A549 (cell line): ENCODE measurements at regions not wholly inside any gene's neighbourhood (a gene's known extent, or its start where the extent isn't known, plus 50 kb on each side); places are given as distances from the start of the nearest gene placed in this dataset.

Source experiments
- JUNB ChIP-seq: fragments of >200 bp; sonication (Bioruptor Twin); formaldehyde crosslinking; IDR thresholded peaks from 2 replicates; pipeline ENCODE4 v1.6.1; 2016
- POLR2A ChIP-seq: IDR thresholded peaks from 2 replicates; pipeline ENCODE4 v1.6.1; 2012; ENCODE audit warnings: mild to moderate bottlenecking, low read length
- TF ChIP-seq, protein P1 (sequence below): fragments of >200 bp; sonication (Bioruptor Twin); formaldehyde crosslinking; IDR thresholded peaks from 3 replicates; pipeline ENCODE4 v1.5.1; 2016
- TF ChIP-seq, protein P2 (sequence below): IDR thresholded peaks from 2 replicates; pipeline ENCODE4 v1.6.1; 2012

DNA sequence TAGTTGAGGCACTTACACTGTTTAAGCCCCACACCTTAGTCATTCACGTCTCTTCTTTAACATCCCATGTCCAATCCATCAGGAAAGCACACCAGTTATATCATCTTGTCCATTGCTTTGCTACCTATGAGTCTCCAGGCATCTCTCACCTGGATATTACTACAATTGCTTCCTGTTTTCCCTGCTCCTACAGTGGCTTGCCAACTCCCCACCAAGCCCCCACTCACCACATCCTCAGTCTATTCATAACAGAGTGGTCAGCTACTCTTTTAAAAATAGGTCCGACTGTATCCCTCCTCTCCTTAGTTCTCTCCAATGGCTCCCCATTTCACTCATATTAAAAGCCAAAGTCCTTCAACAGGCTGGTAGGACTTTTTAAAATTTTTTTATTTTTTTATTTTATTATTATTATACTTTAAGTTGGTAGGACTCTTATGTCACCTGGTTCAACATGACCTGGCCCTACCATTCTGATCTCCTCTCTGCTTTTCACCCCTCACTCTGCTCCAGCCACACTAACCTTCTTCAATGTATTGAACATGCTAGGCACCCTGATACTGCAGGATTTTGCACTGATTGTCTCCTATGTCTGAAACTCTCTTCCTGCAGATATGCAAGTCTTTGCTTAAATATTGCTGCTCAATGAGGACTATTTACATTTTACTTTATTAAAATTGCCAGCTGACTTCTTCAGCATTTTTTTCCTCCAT is 253.2 kb downstream of the CYRIA start:
- TF ChIP-seq, protein P1, sequence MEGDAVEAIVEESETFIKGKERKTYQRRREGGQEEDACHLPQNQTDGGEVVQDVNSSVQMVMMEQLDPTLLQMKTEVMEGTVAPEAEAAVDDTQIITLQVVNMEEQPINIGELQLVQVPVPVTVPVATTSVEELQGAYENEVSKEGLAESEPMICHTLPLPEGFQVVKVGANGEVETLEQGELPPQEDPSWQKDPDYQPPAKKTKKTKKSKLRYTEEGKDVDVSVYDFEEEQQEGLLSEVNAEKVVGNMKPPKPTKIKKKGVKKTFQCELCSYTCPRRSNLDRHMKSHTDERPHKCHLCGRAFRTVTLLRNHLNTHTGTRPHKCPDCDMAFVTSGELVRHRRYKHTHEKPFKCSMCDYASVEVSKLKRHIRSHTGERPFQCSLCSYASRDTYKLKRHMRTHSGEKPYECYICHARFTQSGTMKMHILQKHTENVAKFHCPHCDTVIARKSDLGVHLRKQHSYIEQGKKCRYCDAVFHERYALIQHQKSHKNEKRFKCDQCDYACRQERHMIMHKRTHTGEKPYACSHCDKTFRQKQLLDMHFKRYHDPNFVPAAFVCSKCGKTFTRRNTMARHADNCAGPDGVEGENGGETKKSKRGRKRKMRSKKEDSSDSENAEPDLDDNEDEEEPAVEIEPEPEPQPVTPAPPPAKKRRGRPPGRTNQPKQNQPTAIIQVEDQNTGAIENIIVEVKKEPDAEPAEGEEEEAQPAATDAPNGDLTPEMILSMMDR: no peak
- TF ChIP-seq POLR2A (no peak), JUNB (no peak)
- TF ChIP-seq, protein P2, sequence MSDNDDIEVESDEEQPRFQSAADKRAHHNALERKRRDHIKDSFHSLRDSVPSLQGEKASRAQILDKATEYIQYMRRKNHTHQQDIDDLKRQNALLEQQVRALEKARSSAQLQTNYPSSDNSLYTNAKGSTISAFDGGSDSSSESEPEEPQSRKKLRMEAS: no peak
